SU-DHL-6 (cell line): ENCODE measurements at regions not wholly inside any gene's neighbourhood (a gene's known extent, or its start where the extent isn't known, plus 50 kb on each side); places are given as distances from the start of the nearest gene placed in this dataset.

Experiments
- H2AFZ ChIP-seq: fragments of 200-600 bp; sonication (generic); 2 replicates; pipeline ENCODE4 v1.6.1; 2014; ENCODE audit warnings: low read depth, mild to moderate bottlenecking, moderate library complexity, mixed read lengths, antibody characterized with exemption, low read length; ENCODE audit not compliant: severe bottlenecking
- H3F3A ChIP-seq: fragments of 200-600 bp; shearing (Covaris generic); 2 replicates; pipeline ENCODE4 v1.6.0; 2016; ENCODE audit warnings: antibody characterized with exemption, mild to moderate bottlenecking; ENCODE audit not compliant: insufficient read depth
- H3K27ac ChIP-seq: fragments of 200-600 bp; sonication (generic); 2 replicates; pipeline ENCODE4 v1.5.1; 2016; ENCODE audit warnings: low read depth, mild to moderate bottlenecking, low read length, moderate library complexity, mixed read lengths
- H3K27me3 ChIP-seq: fragments of 200-600 bp; sonication (generic), shearing (Covaris generic); 2 replicates; pipeline ENCODE4 v1.6.0; 2014; ENCODE audit warnings: mild to moderate bottlenecking, low read length
- H3K36me3 ChIP-seq: fragments of 200-600 bp; sonication (generic); 2 replicates; pipeline ENCODE4 v1.6.1; 2014; ENCODE audit warnings: mild to moderate bottlenecking, low read length, mixed read lengths
- H3K4me2 ChIP-seq: fragments of 300-600, 200-600 bp; shearing (Covaris generic), sonication (generic); 2 replicates; pipeline ENCODE4 v1.6.0; 2014; ENCODE audit warnings: low read length, low read depth, mild to moderate bottlenecking; ENCODE audit not compliant: poor library complexity, severe bottlenecking
- H3K4me3 ChIP-seq: fragments of 200-600 bp; sonication (generic); 2 replicates; pipeline ENCODE4 v1.5.1; 2014; ENCODE audit warnings: antibody characterized with exemption, low read length, mild to moderate bottlenecking, mixed read lengths; ENCODE audit not compliant: insufficient read depth, poor library complexity, severe bottlenecking
- H3K79me2 ChIP-seq: fragments of 200-600 bp; sonication (generic); 2 replicates; pipeline ENCODE4 v1.6.1; 2014; ENCODE audit warnings: mild to moderate bottlenecking, low read length, moderate library complexity; ENCODE audit not compliant: insufficient read depth
- H3K9ac ChIP-seq: fragments of 200-600 bp; sonication (generic); 2 replicates; pipeline ENCODE4 v1.7.0; 2014; ENCODE audit warnings: mild to moderate bottlenecking, low read length
- H3K9me2 ChIP-seq: fragments of 200-600 bp; sonication (generic); replicated peaks from 2 replicates; pipeline ENCODE4 v1.6.1; 2014; ENCODE audit warnings: low read length; ENCODE audit not compliant: insufficient read depth
- H3K9me3 ChIP-seq: fragments of 200-600 bp; sonication (generic); 2 replicates; pipeline ENCODE4 v1.6.1; 2014; ENCODE audit warnings: low read length, mixed read lengths; ENCODE audit not compliant: insufficient read depth
- H4K20me1 ChIP-seq: fragments of 200-600 bp; sonication (generic); 2 replicates; pipeline ENCODE4 v1.6.1; 2014; ENCODE audit warnings: low read depth, mild to moderate bottlenecking, antibody characterized with exemption, low read length, moderate library complexity, mixed read lengths
- EZH2phosphoT487 ChIP-seq: fragments of 200-600 bp; sonication (generic), shearing (Covaris generic); conservative IDR thresholded peaks from 2 replicates; pipeline ENCODE4 v1.6.1; 2018; ENCODE audit warnings: mild to moderate bottlenecking, antibody characterized with exemption, low read length, moderate library complexity, mixed read lengths
- TF ChIP-seq, protein P1 (sequence below): fragments of 200-600 bp; sonication (generic); IDR thresholded peaks from one replicate; pipeline ENCODE4 v1.5.1; 2017; ENCODE audit warnings: antibody characterized with exemption, mild to moderate bottlenecking, low read length, moderate library complexity; ENCODE audit not compliant: insufficient read depth, poor library complexity, severe bottlenecking

DNA sequence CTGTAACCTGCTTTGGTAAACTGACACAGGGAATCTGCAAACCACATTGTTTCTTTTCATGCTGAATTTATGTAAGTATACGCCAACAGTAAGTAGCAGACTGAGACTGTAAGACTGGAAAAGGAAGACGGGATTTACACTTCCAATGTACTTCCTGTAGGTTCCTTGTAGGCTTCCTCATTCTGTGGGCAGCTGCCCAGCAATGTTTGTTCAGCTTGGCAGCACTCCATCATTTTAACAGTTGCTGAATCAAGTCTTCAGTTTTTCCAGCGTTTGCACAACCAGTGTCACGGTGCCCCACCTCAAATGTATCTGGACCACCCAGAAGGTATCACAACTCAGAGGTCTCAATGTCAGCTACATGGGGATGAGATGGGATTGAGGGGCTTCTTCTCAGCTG lies 232.6 kb downstream of the PRDM9 start:
- no peak for TF ChIP-seq EZH2phosphoT487
- TF ChIP-seq, protein P1, sequence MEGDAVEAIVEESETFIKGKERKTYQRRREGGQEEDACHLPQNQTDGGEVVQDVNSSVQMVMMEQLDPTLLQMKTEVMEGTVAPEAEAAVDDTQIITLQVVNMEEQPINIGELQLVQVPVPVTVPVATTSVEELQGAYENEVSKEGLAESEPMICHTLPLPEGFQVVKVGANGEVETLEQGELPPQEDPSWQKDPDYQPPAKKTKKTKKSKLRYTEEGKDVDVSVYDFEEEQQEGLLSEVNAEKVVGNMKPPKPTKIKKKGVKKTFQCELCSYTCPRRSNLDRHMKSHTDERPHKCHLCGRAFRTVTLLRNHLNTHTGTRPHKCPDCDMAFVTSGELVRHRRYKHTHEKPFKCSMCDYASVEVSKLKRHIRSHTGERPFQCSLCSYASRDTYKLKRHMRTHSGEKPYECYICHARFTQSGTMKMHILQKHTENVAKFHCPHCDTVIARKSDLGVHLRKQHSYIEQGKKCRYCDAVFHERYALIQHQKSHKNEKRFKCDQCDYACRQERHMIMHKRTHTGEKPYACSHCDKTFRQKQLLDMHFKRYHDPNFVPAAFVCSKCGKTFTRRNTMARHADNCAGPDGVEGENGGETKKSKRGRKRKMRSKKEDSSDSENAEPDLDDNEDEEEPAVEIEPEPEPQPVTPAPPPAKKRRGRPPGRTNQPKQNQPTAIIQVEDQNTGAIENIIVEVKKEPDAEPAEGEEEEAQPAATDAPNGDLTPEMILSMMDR, result no peak
- H3F3A ChIP-seq, result no peaks in the 10 kb centered on the region; the same call in 1 of the 2 replicates
- no peaks in the 10 kb centered on the region for H3K36me3 ChIP-seq
- no peaks in the 10 kb centered on the region for H3K79me2 ChIP-seq
- no peak overlapping the region for H2AFZ ChIP-seq
- H3K9ac ChIP-seq, result no peak overlapping the region
- H3K4me2 ChIP-seq, result no peak overlapping the region
- H3K9me3 ChIP-seq, result no peaks in the 10 kb centered on the region
- H3K27me3 ChIP-seq, result no peaks in the 10 kb centered on the region
- H3K9me2 ChIP-seq, result no peaks in the 10 kb centered on the region
- H4K20me1 ChIP-seq, result no peaks in the 10 kb centered on the region
- no peak overlapping the region for H3K4me3 ChIP-seq
- H3K27ac ChIP-seq, result no peak overlapping the region

DNA sequence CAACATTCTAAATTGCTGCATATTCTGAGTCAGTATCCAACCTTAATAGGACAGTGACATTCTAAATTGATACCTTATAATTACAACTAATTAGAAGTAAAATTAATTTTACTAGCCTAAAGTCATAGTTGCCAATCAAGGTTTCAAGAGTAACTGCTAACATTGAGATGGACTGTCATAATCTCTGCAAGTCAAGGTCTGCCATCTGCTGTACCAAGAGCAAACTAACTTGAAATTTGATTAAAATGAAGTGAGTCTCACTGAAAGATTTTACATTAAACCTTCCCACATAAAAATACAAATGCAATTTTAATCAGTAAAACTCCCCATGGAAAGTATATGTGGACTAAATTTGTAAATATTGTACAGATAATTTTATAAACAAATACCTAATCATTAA lies 235.3 kb downstream of the PRDM9 start:
- no peaks in the 10 kb centered on the region for H3K79me2 ChIP-seq
- TF ChIP-seq, protein P1, result no peak
- no peak for TF ChIP-seq EZH2phosphoT487
- H3K4me2 ChIP-seq, result no peak overlapping the region
- H3K27ac ChIP-seq, result no peak overlapping the region
- H3F3A ChIP-seq, result no peaks in the 10 kb centered on the region; the same call in 1 of the 2 replicates
- H3K4me3 ChIP-seq, result no peak overlapping the region
- H3K9ac ChIP-seq, result no peak overlapping the region
- H3K9me3 ChIP-seq, result no peaks in the 10 kb centered on the region
- no peaks in the 10 kb centered on the region for H3K36me3 ChIP-seq
- no peaks in the 10 kb centered on the region for H4K20me1 ChIP-seq
- no peaks in the 10 kb centered on the region for H3K9me2 ChIP-seq
- H3K27me3 ChIP-seq, result no peaks in the 10 kb centered on the region
- peak overlapping the region; percentile 17 for H2AFZ ChIP-seq

DNA sequence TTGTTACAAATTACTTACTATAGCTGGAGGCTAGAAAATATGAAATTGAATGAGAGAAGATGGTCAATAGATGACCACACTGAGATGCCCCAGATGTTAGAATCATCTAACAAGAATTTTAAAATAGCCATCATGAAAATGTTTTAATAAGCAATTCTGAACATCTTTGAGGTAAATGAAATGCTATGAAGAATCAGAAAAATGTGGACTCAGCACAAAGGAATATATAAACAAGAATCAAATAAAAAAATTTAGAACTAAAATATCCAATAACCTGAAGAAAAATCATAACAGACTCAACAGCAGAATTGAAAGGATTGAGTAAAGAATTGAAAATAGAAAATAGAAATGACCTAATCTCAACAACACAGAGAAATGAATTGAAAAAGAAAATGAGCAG lies 248.5 kb downstream of the PRDM9 start:
- no peak overlapping the region for H3K4me2 ChIP-seq
- H3F3A ChIP-seq, result no peaks in the 10 kb centered on the region
- H3K79me2 ChIP-seq, result no peaks in the 10 kb centered on the region
- no peaks in the 10 kb centered on the region for H4K20me1 ChIP-seq
- no peak overlapping the region for H3K4me3 ChIP-seq
- 0 out of 2 replicates have a peak, but pooled peaks cover 3% of the 10 kb centered on the region for H3K9me3 ChIP-seq
- H3K9ac ChIP-seq, result no peak overlapping the region
- no peaks in the 10 kb centered on the region for H3K36me3 ChIP-seq
- TF ChIP-seq, protein P1, result no peak
- TF ChIP-seq EZH2phosphoT487, result no peak
- H3K9me2 ChIP-seq, result no peaks in the 10 kb centered on the region
- H3K27ac ChIP-seq, result no peak overlapping the region
- peak overlapping the region; percentile 17 for H2AFZ ChIP-seq
- no peaks in the 10 kb centered on the region for H3K27me3 ChIP-seq
